Fibroblast of the conjunctiva (primary cell): ENCODE measurements at regions not wholly inside any gene's neighbourhood (a gene's known extent, or its start where the extent isn't known, plus 50 kb on each side); places are given as distances from the start of the nearest gene placed in this dataset.

Experiments
- DNase-seq: peaks from one replicate; pipeline ENCODE4 v3.0.0-alpha.2; 2010; ENCODE audit warnings: low read depth

GRCh38 chr22:22148905-22149304, 95.7 kb upstream of the VPREB1 start:
- no peak for DNase-seq

DNA sequence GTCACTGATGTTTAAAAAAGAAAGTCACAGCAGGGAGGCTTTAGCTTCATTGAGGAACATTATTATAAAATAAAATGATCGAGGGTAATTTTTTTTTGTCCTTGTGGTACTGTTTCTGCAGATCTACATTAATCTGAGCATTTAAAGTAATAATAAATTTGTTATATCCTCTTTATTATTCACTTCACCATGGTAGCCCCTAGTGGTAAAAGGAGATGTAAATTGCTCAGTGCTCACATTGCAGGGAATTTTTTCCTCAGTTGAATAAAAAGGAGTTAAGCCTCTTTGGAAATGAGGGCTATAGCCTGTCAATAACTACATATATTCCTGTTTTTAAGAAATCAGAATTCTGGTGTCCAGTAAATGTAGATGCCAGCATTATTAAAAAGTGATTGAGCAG, 99.7 kb upstream of the VPREB1 start:
- DNase-seq: no peak

GRCh38 chr22:22143448-22143847, 101.1 kb upstream of the VPREB1 start:
- no peak for DNase-seq

- DNase-seq: no peak
Observed at GRCh38 chr22:22142661-22143060, 101.9 kb upstream of the VPREB1 start.

- DNase-seq: no peak
Observed at GRCh38 chr22:22141771-22142591, 102.6 kb upstream of the VPREB1 start.

GRCh38 chr22:22141031-22141430, 103.6 kb upstream of the VPREB1 start:
- no peak for DNase-seq

DNA sequence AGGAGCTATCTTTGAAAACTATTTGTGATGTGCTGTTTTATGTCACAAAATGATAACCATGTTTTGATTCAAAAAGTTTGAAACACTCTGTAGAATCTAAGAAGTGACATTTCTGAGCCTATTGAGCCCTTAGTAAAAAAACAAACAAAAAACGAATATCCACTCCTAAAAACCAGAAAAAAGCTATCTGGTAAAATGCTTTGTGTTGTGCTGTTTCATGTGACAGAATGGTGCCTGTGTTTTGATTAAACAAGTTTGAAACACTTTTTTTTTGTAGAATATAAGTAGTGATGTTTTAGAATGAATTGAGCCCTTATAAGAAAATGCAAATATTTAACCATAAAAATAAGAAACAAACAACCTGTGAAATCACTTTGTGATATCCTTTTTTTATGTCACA, 105.2 kb upstream of the VPREB1 start:
- no peak for DNase-seq

GRCh38 chr22:22138915-22139314, 105.7 kb upstream of the VPREB1 start:
- no peak for DNase-seq

GRCh38 chr22:22137891-22138290, 106.7 kb upstream of the VPREB1 start:
- DNase-seq: no peak

- DNase-seq: no peak
Observed at GRCh38 chr22:22133910-22134309, 110.7 kb upstream of the VPREB1 start.

GRCh38 chr22:22130953-22131608, 113.5 kb upstream of the VPREB1 start:
- DNase-seq: no peak

- DNase-seq: no peak
Observed at GRCh38 chr22:22129387-22129786, 115.2 kb upstream of the VPREB1 start.

DNA sequence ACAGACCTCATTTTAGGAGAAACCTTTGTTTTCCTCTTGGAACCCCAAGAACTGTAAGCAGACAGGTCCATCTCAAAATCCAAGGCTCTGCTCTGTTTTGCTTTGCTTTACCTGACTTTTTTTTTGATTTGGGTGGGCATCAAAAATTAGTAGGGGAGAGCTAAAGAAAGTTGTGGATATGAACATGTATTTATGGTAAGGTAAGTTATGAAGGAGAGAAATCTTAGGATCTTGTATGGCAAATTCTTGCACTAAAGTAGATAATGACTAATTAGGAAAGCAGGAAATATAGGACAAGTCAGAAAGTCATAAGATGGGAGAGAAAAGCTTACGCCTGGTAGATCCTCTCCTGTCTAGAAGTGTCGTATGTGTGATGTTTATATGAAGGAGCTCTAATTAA, 116.1 kb upstream of the VPREB1 start:
- DNase-seq: no peak

DNA sequence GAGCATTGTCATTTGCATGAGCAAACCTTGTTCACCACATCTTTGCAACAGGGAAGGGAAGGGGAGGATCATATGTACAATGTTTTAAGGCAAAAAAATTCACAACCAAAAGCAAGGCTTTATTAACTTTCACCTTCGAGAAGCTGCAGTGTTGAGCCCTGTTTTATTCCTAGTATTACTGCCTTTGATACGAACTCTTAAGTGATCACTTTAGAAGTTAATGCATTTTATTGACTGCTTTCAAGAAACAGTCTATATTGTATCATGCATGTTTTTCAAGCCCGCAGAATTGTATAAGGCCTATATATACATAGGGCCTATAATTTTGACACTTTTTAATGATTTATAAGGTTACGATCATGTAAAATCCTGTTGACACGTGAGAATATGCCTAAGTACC, 117.5 kb upstream of the VPREB1 start:
- DNase-seq: no peak

GRCh38 chr22:22125579-22126468, 118.8 kb upstream of the VPREB1 start:
- no peak for DNase-seq

GRCh38 chr22:22125028-22125578, 119.5 kb upstream of the VPREB1 start:
- DNase-seq: no peak

GRCh38 chr22:22124374-22124773, 120.2 kb upstream of the VPREB1 start:
- no peak for DNase-seq

DNA sequence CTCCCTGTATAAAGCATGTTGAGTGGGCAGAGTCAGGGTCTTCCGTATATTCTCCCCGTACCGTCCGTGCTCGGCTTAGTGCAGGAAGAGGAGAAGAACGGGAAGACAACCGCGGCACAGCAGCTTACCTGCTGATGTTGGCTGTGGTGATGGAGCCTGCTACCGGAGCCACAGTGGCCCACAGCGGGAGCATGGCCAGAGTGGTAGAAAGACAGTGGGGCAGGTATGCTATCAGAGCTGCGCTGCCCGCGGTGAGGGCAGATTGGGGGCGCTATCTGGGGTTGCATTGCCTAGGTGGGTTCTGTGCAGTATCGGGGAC, 120.7 kb upstream of the VPREB1 start:
- no peak for DNase-seq

DNA sequence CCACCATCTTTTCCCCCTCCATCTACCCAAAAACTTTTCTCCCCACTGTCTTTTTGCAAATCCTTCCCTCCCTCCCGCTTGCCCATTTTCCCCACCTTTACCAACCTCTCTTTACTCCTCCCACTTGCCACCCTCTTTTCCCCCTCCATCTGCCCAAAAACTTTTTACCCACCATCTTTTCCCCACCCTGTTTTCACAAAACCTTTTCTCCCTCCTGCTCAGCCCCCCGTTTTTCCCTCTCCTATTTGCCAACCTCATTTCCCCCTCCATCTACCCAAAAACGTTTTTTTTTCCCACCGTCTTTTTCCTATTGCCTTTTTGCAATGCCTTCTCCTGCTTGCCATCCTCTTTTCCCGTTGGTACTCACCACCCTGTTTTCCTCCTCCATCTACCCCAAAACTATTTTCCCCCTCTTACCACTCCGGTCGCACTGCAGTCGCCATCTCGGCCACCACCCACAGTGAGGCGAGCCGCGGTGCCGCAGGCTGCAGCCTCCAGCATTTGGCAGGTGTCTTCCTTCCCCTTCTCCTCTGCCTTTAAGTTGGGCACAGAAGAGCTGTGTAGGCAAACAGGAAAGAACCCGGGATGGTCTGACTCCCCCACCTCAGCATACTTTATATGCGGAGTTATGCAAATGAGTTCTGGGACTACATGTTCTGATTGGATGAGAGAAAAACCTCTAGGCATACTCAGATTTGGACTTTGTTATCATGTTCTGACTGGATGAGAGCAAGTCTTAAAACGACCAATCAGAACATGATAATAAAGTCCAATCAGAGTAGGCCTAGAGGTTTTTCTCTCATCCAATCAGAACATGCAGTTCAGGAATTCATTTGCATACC, 121.2 kb upstream of the VPREB1 start:
- DNase-seq: no peak

DNA sequence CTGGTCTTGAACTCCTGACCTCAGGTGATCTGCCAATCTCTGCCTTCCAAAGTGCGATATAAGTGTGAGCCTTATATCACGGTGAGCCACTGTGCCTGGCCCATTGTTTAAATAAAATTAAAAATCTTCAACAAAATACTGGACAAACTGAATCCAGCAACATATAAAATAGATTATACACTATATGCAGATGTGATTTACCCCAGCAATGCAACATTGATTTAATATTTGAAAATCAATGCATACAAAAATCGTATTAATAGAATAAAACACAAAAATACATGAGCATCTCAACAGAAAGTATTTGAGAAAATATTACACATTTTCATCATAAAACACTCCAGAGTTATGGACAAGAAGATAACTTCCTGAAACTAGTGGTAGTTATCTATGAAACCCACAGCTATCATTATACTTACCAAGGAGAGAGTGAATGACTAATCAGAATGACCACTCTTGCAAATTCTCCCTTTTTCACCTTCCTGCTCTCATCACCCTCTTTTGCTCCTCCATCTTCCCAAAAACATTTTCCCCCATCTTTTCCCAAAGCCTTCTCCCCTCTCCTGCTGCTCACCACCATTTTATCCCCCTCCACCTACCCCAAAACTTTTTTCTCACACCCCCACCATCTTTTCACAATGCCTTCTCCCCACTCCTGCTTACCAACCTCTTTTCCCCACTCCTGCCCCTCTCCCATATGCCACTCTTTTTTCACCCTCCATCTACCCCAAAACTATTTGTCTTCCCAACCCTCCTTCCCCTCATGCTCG, 122.1 kb upstream of the VPREB1 start:
- DNase-seq: no peak

DNA sequence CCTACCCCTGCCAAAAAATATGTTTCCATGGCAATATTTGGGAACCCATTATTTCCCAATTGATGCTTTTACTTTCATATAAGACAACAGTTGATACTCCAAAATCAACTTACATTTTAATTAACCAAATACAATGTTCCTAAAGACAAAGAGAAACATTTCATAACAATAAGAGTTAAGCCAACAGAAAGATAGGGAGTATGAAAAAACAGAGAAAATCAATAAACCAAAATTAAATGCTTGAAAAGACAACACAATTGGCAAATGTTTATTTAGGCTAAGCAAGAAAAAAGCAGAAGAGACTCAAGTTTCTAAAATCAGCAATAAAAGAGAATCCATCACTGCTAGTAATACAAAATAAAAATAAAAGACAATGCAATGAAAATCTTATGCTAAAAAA, 123.1 kb upstream of the VPREB1 start:
- DNase-seq: no peak
